ENCODE measurements at regions not wholly inside any gene's neighbourhood (a gene's known extent, or its start where the extent isn't known, plus 50 kb on each side); places are given as distances from the start of the nearest gene placed in this dataset.

GRCh38 chr2:185127412-185127811, 529.1 kb downstream of the ZNF804A start:
- TF ChIP-seq CTCF (conservative IDR thresholded peaks at IDR 0.05) (no peak), ZFX (IDR thresholded peaks at IDR 0.05) (no peak)

Data from C4-2B (cell line).